DMS 273 (cell line): ENCODE measurements at regions not wholly inside any gene's neighbourhood (a gene's known extent, or its start where the extent isn't known, plus 50 kb on each side); places are given as distances from the start of the nearest gene placed in this dataset.
A peak's percentile ranks its signal among the peaks of the same experiment; 100 is the strongest.
"Not testable (repeated sequence)": the region's sequence is repeated elsewhere in the genome, so short reads cannot be mapped to it uniquely, and the experiment has no call there.

ENCODE experiments used
- DNase-seq: peaks from one replicate; lab custom pipeline; 2025; ENCODE audit not compliant: unreplicated experiment; lab: John Stamatoyannopoulos, UW

GRCh38 chr15:59791755-59792154 lies 102.6 kb upstream of the BNIP2 start:
- no peak for DNase-seq

- DNase-seq = no peak
Observed at GRCh38 chr15:59791079-59791478, 102.0 kb upstream of the BNIP2 start.

GRCh38 chr15:59786466-59786865 lies 97.3 kb upstream of the BNIP2 start:
- DNase-seq = not testable (repeated sequence)

- DNase-seq = not testable (repeated sequence)
Observed at GRCh38 chr15:59785981-59786380, 96.9 kb upstream of the BNIP2 start.

GRCh38 chr15:59783774-59784520 lies 94.8 kb upstream of the BNIP2 start:
- DNase-seq = not testable (repeated sequence)

- DNase-seq = no peak
Observed at GRCh38 chr15:59779110-59779509, 90.0 kb upstream of the BNIP2 start.

GRCh38 chr15:59764775-59765174 lies 75.7 kb upstream of the BNIP2 start:
- DNase-seq = no peak

- no peak for DNase-seq
Observed at GRCh38 chr15:59762558-59762957, 73.4 kb upstream of the BNIP2 start.

GRCh38 chr15:59760256-59760655 lies 71.1 kb upstream of the BNIP2 start:
- DNase-seq = not testable (repeated sequence)

- DNase-seq = peak; percentile 21
Observed at GRCh38 chr15:59751552-59752413, 62.7 kb upstream of the BNIP2 start.

GRCh38 chr15:59746777-59747176 lies 57.7 kb upstream of the BNIP2 start:
- DNase-seq = no peak

GRCh38 chr15:59741274-59741906 lies 52.3 kb upstream of the BNIP2 start:
- peak; percentile 41 for DNase-seq

- DNase-seq = no peak
Observed at GRCh38 chr15:59739557-59740186, 50.6 kb upstream of the BNIP2 start.
